ENCODE measurements at regions not wholly inside any gene's neighbourhood (a gene's known extent, or its start where the extent isn't known, plus 50 kb on each side); places are given as distances from the start of the nearest gene placed in this dataset.
A peak's percentile ranks its signal among the peaks of the same experiment; 100 is the strongest.

DNA sequence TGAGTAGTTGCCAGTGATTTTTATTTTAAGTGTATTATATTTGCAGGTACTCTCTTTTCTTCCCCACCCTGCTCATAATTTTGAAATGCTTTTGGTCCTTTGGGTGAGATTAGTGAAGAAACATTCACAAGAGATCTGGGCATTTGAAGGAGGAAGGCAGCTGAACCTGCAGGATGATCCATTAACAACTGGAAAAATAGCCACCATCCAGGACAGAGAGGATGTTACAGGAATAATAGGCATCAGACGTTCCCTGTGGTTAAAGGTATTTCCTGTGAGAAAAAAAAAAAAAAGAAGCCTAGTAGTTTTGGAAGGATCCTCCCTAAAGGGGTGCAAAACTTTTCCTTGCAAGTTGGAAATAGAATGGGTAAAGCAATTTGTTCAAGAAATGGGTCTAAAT, 145.3 kb downstream of the SLC38A4 start:
- no peak for DNase-seq (ENCODE audit: low read depth)
- no peak overlapping the region for H3K4me3 ChIP-seq (ENCODE audit: low read depth, low read length)
- no peak for TF ChIP-seq MYC (IDR thresholded peaks at IDR 0.05; ENCODE audit: low read depth, low read length)
- no peak for TF ChIP-seq POLR2A (IDR thresholded peaks at IDR 0.05; ENCODE audit: extremely low read depth, insufficient read length)
- TF ChIP-seq, protein P1, sequence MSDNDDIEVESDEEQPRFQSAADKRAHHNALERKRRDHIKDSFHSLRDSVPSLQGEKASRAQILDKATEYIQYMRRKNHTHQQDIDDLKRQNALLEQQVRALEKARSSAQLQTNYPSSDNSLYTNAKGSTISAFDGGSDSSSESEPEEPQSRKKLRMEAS (IDR thresholded peaks at IDR 0.05; ENCODE audit: low read depth, low read length): no peak
- TF ChIP-seq CTCF (IDR thresholded peaks at IDR 0.05; ENCODE audit: low read depth, low read length): no peak

GRCh38 chr12:46679754-46680153, 146.0 kb downstream of the SLC38A4 start:
- TF ChIP-seq, protein P1 (IDR thresholded peaks at IDR 0.05; ENCODE audit: low read depth, low read length): no peak
- TF ChIP-seq CTCF (IDR thresholded peaks at IDR 0.05; ENCODE audit: low read depth, low read length) (no peak), MYC (IDR thresholded peaks at IDR 0.05; ENCODE audit: low read depth, low read length) (no peak), POLR2A (IDR thresholded peaks at IDR 0.05; ENCODE audit: extremely low read depth, insufficient read length) (no peak)
- no peak overlapping the region for H3K4me3 ChIP-seq (ENCODE audit: low read depth, low read length)
- DNase-seq (ENCODE audit: low read depth): no peak

GRCh38 chr12:46678426-46678825, 147.4 kb downstream of the SLC38A4 start:
- no peak for TF ChIP-seq MYC (IDR thresholded peaks at IDR 0.05; ENCODE audit: low read depth, low read length)
- TF ChIP-seq, protein P1 (IDR thresholded peaks at IDR 0.05; ENCODE audit: low read depth, low read length): no peak
- no peak for DNase-seq (ENCODE audit: low read depth)
- no peak overlapping the region for H3K4me3 ChIP-seq (ENCODE audit: low read depth, low read length)

GRCh38 chr12:46677749-46678148, 148.0 kb downstream of the SLC38A4 start:
- TF ChIP-seq MYC (IDR thresholded peaks at IDR 0.05; ENCODE audit: low read depth, low read length) (0 out of 2 replicates have a peak, but pooled peaks have one; percentile 21), CTCF (IDR thresholded peaks at IDR 0.05; ENCODE audit: low read depth, low read length) (peak; percentile 21)
- TF ChIP-seq, protein P1 (IDR thresholded peaks at IDR 0.05; ENCODE audit: low read depth, low read length): no peak
- DNase-seq (ENCODE audit: low read depth): peak; percentile 52
- no peak overlapping the region for H3K4me3 ChIP-seq (ENCODE audit: low read depth, low read length)

DNA sequence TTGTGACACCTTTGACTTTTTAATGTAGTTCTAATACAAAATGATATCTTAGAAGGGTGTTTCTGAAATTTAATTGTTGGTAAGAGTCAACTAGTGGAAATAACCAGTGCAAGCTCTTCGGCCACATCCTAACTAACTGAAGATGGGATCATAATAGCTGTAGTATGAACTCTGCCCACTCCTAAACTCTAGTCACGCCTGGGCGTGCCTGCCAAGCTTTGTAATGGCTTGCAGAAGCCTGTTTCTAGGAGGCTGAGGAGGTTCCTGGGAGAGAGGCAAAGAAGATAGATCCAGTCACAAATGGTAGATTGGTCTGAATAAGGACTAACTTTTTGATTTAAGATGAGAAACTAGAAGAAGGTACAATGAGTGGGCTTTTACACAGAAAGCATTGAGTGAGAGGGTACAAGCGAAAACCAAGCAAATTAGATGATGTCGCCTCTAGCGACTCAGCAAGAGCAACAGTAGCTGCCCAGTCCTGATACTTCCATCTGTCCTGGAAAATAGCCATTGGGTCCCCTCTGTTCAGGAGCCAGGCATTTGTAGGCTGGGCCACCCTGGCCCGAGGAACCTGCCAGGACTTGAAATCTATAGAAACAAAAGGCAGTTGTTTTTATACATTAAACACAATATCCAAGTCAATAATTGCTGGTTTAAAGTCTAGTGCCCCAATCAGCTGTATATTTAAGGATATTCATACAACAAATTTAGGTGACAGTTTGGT, 148.8 kb downstream of the SLC38A4 start:
- no peak overlapping the region for H3K4me3 ChIP-seq (ENCODE audit: low read depth, low read length)
- no peak for TF ChIP-seq MYC (IDR thresholded peaks at IDR 0.05; ENCODE audit: low read depth, low read length)
- no peak for TF ChIP-seq POLR2A (IDR thresholded peaks at IDR 0.05; ENCODE audit: extremely low read depth, insufficient read length)
- TF ChIP-seq, protein P1 (IDR thresholded peaks at IDR 0.05; ENCODE audit: low read depth, low read length): no peak
- no peak for TF ChIP-seq CTCF (IDR thresholded peaks at IDR 0.05; ENCODE audit: low read depth, low read length)
- no peak for DNase-seq (ENCODE audit: low read depth)

GRCh38 chr12:46676396-46676795, 149.4 kb downstream of the SLC38A4 start:
- no peak for DNase-seq (ENCODE audit: low read depth)
- TF ChIP-seq CTCF (IDR thresholded peaks at IDR 0.05; ENCODE audit: low read depth, low read length) (no peak), MYC (IDR thresholded peaks at IDR 0.05; ENCODE audit: low read depth, low read length) (no peak), POLR2A (IDR thresholded peaks at IDR 0.05; ENCODE audit: extremely low read depth, insufficient read length) (no peak)
- TF ChIP-seq, protein P1 (IDR thresholded peaks at IDR 0.05; ENCODE audit: low read depth, low read length): no peak
- H3K4me3 ChIP-seq (ENCODE audit: low read depth, low read length): no peak overlapping the region

Data from NB4 (cell line).